Medulla oblongata (tissue), 1 donor: ENCODE measurements at regions not wholly inside any gene's neighbourhood (a gene's known extent, or its start where the extent isn't known, plus 50 kb on each side); places are given as distances from the start of the nearest gene placed in this dataset.
"Not testable (repeated sequence)": the region's sequence is repeated elsewhere in the genome, so short reads cannot be mapped to it uniquely, and the experiment has no call there.

Experiments
- DNase-seq: peaks from one replicate; pipeline ENCODE4 v3.0.0-alpha.2; 2015; ENCODE audit errors: extremely low spot score

DNA sequence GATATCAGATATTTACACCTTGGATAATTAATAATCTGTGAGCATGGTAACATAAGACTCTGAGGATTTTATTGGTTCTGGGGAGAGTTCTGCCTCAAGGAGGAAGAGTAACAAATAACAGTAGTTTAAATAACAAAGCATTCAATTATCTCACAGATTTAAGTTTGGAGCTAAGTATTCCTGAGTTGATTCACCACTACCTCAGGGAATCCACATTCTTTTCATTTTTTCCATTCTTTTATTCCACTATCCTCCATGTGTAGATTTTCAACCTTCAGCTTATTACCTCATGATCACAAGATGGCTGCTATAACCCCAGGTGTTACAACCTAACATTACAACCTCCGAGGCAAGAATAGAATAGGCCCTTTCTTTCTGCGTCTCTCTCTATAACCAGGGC lies 252.2 kb upstream of the TOX3 start:
- no peak for DNase-seq

DNA sequence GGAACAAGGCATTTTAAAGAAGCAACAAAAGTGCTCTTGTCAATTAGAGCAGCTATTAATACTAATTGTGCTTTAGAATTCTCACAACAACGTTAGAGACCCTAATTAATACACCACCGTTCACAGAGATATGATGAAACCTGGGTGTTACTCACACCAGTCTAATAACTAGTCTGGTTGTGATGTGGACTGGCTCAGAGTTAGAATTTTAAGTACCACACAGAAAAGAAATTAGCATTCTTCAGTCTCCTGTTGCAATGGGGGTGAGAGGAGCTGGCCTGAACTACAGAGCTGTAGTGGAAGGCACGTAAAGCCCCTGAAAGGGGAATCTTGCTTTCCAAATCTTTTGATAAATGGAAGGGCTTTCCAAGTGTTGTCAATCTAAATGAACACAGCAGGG lies 240.8 kb upstream of the TOX3 start:
- no peak for DNase-seq

DNA sequence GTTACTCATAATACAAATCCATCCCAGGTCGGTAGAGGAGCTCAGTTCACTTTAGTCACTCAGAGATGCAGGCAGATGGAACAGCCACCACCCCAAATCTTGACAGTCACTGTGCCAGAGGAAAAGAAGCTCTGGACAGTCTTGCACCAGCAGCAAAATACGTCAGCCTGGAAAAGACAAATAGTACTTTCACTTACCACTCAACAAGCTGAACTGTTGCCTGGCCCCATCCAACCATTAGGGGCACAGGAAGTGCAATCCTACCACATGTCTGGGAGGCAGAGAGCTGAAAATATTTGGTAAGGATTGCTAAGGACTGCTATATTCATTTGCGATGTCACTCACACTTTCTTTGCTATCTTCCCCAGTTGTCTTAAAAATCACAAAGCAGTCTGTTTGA lies 239.1 kb upstream of the TOX3 start:
- no peak for DNase-seq

DNA sequence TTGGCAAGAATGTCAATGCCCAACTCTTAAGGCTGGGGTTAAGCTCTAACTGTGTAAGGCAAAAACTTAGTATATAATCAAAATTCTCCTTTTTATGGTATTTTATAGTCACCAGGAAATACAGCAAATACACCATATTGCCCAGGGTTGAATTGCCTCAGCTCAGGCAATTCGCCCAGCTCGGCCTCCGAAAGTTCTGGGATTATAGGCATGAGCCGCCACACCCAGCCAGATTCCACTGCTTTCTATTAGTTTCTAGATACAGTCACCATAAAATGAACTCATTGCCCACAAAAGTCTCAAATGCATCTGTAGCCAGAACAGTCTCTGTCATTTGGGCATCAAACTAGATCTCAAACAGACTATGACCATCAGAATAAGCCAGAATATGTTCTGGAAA lies 238.7 kb upstream of the TOX3 start:
- no peak for DNase-seq

DNA sequence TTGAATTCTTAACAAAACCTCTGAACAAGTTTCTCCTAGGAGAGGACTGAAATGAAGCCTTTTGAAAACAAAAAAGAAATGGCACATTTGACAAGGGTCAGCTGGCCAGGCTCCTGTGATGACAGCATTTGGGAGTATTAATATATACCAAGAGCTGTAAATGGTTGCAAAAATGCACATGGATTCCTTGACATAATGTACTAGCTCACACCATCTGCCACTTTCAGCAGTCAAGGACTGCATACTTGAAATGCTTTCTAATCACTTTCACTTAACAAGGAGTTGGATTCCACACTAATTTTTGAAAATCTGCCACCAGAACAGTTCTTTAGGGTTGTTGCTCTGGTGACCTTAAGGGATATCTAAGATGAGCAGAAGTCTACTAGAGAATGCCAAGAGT lies 236.7 kb upstream of the TOX3 start:
- DNase-seq: no peak

DNA sequence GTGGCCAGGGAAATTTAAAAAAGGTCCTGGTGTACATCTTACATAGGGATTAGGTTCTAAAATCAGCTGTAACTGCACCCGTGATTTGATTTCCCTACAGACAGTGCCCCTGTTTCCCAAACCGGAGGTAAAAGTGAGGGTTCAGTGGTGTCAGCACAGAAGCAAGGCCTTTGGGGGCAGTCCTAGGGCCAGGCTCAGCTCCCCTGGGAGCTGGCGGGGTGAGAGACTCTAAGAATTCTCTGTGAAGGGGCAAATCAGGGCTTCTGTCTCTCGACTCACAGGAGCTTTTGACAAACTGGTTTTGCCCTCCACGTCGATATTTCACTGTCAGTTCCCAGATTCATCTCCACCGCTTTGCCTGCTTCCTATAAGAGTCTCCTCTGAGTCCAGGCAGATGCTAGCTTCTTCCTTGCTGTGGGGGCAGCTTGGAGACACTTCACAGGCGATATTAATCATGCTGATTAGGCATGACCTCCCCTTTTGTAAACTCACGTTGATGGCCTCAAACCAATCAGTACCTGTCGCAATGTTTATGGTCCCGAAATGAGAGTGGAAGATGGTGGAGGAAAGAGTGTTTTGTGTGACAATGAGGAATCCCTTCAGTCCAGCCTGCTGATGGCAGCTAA lies 234.2 kb upstream of the TOX3 start:
- no peak for DNase-seq

DNA sequence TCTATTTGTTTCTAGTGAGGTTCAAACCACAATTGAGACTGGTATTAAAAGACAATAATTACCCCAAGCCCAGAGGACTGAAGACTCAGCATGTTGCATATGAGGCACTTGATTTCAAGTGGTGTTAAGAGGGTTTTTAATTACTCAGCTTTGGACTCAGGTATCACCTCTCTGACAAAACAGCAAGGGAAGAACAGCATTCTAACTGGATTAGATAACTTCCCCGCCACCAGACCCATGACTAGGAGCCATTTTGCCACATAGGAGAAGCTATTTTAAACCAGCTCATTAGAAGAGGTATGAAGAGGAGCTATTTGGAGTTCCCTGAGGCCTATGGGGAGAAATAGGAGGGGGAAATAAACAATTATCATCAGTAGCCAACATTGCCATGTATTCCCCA lies 226.1 kb upstream of the TOX3 start:
- no peak for DNase-seq

DNA sequence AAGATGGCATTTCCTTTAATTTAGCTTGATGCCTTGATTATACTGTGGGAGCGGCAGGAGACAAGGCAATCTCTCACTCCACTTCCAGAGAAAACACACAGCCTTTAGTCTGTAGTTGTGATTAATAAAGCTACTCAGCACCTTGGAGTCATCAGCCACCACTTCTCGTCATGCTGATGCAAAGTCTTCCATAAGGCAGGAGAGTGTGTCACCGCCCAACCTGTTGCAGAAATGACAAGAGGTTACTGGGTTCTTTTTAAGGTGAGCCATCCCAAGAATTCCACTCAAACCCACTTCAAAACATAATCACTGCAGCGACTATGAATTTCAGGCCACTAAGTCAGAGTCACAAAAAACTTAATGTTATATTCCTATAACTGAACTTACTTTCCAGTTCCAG lies 223.9 kb upstream of the TOX3 start:
- no peak for DNase-seq

DNA sequence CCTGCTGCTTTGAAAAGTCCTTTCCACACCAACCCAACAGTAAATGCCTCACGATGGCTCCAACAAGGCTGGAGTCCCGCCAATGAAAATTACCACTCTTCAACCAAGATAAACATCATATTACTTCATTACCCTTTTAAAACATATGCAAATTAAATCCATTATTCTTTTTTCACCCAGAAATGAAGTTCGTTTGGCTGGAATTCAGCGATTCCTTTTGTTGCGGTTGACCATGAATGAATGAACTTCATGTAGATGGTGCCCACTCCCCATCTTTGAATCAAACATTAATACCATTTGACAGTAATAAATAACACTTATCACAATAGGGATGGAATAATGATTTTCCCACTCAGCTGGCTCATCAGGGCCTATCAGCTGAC lies 211.5 kb upstream of the TOX3 start:
- DNase-seq: no peak

DNA sequence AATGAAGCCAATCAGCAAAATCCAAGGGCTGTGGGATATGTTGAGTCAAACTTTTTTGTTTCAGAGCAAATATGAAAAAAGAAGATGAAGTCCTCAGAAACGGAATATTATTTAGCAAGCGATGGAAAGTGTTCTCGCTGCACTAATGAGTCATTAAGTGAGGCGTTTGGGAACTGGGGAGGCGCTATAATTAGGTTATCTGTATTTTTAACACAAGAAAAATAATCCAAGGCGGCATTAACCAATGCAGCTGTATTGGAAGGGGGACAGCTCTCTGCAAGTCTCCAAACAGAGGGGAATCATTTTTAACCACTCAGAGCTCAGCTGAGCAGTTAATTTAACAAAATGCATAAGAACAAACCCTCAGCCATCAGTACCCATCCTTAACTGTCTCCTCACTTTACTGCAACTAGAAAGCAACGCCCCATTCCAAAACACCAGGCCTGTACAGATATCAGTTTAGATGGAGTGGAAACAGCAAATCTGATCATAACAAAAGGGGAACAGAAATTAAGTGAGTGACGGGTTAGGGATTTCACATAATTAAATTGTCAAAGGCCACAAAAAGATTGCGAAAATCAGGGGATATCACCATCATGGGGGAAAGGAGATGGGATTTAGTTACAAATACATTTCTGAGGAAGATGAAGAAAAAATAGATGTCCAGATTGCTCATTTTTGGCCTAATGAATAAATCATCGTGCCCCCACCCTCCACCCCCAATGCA lies 211.0 kb upstream of the TOX3 start:
- no peak for DNase-seq

DNA sequence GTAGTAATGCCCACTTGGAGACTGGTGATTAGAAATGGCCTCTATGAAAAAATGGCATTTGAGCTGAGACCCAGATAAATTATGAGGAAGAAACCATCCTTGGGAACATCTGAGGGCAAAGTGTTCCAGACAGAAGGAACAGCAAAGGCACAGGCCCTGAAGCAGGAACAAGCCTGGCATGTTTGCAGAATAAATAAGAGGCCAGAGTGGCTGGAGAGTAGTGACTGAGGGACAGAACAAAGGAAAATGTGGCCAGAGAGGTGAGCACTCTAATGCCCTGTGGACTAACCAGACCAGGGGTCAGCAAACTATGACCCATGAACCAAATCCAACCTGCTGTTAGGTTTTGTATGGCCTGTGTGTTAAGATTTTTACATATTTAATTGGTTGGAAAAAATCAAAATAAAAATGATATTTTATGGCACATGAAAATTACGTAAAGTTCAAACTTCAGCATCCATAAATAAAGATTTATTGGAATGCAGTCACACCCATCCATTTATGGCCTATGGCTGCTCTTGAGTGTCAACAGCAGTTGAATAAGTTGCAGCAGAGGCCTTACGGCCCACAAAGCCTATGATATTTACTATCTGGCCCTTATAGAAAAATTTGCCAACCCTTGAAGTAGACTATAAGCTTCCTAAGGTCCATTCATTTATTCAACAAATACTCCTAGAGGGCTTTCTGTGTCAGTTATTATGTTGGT lies 210.0 kb upstream of the TOX3 start:
- DNase-seq: no peak

DNA sequence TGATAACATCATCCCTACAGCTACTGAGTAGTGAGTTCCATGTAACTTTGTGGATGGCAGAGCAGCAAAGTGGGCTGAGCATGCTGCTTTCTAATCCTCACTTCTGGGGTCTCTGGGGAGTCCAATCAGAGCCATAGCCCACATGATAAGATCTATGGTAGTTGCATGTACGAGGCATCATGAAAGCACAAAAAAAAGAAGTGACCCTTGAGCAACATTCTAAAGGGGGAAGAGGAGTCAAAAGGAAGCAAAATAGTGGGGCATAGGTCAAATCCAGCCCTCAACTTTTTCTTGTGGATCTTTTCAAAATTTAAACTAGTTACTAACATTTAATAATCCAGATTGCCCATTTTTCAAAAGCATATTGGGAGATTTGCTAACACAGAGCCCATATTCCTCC lies 208.5 kb upstream of the TOX3 start:
- DNase-seq: no peak

DNA sequence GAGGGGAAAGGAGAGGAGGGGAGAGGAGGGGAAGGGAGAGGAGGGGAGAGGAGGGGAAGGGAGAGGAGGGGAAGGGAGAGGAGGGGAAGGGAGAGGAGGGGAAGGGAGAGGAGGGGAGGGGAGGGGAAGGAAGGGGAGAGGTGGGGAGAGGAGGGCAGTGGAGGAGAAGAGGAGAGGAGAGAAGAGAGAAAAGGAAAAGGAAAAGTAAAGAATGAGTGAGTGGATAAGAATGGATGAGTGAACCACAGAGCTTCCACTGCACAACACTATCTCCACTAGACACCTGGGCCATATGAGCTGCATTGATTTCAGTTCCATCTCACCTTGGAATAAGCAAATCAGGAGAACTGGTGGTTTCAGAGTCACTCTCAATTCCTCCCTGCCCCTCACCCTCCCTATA lies 204.1 kb upstream of the TOX3 start:
- DNase-seq: no peak

DNA sequence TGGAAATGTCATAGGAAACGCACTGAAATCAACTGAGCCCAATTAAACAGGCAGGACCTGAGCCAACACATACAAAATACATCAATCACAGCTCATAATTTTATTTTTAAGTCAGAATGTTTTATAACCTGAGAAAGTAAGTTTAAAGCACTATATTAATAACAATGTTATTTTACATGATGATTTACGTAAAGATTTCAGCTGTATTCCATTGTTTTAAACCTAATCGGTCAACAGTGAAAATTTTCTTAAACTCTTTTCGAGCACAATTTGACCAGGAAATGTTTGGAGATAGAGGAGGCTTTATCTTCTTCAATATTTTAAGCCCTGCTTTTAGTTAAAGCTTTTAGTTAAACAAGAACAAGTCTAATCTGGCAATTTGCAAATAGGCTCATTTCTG lies 201.8 kb upstream of the TOX3 start:
- DNase-seq: no peak

DNA sequence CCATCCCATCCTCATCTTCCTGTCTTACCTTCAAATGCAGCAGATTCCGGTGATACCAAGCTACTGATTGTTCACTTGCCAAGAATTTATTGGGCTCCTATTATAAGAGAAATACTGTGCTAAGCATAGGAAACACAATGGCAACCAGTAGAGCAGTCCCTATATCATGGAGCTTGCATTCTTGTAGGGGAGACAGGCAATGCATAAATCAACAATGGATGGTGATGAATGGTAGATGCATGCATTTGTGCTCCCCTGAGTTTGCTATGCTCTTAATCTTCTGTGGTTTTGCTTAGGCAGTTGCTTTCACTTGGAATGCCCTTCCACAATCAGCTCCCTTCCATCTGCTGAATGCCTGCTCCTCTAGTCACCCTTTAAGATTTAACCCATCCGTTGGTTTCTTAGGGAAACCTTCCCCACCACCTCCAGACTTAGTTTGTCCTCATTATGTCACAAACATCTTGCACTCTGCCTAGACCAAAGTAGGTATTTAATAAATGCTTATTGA lies 200.2 kb upstream of the TOX3 start:
- no peak for DNase-seq

DNA sequence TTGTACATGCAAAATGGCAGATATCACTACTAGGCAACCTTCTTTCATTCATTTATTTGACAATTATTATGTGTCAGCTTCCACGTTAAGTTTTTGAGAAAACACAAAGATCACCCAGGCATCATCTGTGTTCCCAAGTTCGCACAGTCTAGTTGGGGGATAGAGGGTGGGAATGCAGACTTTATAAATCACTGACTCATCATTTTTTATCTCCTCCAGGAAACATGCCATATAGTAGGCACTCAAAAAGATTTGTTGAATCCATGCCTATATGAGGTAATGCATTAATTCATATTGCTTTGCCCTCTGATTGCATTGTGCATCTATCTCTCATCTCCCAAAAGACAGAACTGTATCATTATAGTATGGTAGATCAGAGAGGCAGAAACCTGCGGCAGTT lies 196.8 kb upstream of the TOX3 start:
- no peak for DNase-seq

DNA sequence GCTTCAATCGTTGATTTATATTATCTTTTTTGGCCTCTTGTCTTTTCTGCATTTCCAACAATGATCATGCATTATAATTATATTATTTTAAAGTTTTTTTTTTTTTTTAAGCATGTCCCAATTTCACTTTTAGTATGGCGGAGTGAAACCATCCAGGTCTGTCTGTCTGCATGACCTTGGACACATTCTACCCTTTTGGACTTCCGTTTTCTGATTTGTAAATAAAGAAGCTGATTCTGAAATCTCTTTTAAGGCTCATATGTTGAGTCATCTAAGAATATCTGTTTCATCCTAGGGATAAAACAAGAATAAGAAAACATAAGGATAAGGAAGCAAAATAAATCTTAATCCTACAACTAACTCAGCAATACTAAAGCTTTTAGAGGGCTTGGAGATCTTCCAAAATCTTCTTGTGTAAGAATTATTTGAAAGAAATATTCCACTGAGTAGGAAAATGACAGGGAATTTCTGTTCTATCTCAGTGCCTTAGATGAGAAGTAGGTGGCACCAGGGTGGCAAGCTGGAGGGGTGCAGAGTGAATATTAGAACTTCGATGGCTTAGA lies 195.7 kb upstream of the TOX3 start:
- DNase-seq: no peak

DNA sequence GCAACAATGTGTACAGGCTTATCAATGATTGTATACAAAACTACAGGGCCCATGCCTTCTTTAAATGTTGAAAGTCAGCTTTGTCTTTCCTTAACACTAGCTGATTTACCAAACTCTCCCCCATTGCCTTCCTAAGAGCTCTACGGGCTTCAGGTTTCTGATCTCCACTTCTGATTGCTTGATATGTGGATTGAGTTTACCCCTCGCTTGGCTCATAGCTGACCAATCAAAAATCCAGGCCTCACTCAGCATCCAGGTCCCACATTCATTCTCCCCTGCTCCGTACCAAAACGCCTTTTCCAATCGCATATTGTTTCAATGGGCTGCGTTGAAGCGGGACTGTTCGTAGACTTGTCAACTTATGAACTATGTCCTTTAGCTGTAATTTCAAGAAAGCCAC lies 195.1 kb upstream of the TOX3 start:
- no peak for DNase-seq

DNA sequence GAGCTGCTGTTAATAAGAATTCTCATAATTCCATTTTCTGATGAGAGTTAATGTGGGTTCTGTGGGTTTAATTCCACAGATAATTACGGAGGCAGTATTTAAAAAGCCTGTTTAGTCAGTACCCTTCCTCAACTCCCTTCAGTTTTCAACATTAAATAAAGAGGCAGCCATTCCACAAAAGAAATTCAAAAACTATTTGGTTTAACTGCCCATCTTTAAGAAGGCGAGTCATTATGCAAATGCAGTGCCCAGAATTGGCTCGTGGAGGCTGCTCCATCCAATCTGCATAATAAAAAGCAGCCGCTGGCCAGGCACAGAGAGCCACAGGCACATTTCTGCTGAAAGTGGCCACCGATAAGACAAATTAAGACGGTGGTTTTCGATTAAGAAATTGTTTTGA lies 194.4 kb upstream of the TOX3 start:
- no peak for DNase-seq

DNA sequence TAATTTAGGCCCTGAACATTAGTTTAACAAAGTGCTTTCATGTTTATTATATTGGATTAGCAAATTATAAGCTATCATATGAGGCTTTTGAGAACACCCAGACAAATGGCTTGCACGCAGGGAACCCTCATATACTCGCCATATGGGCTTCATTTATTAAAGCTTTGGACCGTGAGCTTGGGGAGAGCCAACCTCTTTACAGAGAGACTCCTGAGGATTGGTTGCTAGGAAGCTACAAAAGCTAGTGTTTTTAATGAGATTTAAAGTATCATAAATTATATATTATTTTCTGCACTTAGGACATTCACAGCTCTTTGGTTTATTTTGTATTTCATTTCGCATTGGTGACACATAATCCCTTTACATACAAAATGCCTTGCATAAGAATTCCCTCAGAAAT lies 193.8 kb upstream of the TOX3 start:
- DNase-seq: no peak

DNA sequence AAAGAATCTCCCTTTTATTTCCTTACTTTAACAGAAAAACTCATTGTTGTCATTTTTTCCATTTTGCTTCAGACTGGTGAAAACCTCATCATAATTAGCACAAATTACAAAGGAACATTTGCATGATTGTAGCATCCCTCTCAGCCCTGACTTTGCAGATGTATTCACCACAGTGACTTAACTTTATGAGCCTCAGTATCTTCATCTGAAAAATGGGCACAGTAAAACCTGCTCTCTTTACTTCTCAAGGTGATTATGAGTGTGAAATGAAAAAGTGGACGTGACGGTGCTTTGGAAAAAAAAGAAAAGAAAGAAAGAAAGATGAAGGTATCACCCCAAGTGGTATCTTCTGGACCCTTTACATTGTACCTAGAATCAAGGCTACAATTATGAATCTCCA lies 193.4 kb upstream of the TOX3 start:
- DNase-seq: no peak

DNA sequence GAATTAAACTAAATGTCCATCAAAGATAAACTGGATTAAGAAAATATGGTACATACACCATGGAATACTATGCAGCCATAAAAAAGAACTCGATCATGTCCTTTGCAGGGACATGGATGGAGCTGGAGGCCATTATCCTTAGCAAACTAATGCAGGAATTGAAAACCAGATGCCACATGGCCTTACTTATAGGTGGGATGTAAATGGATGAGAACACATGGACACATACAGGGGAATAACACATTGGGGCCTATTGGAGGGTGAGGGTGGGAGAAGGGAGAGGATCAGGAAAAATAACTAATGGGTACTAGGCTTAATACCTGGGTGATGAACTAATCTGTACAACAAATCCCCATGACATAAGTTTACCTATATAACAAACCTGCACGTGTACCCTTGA lies 192.0 kb upstream of the TOX3 start:
- DNase-seq: not testable (repeated sequence)
